GM12878 (cell line): ENCODE measurements at regions not wholly inside any gene's neighbourhood (a gene's known extent, or its start where the extent isn't known, plus 50 kb on each side); places are given as distances from the start of the nearest gene placed in this dataset.

ENCODE experiments used
- BCL11A ChIP-seq: IDR thresholded peaks from 2 replicates; pipeline ENCODE4 v1.6.1; 2011; ENCODE audit warnings: low read depth, low read length
- EGR1 ChIP-seq, 2 experiments: IDR thresholded peaks; 1 replicate in 1 of 2; 2 replicates in 1 of 2; pipeline ENCODE4 v1.6.1; 2011 to 2012; ENCODE audit warnings: low read depth in 2 of 2, low read length in 2 of 2, borderline replicate concordance in 1 of 2, mild to moderate bottlenecking in 1 of 2, moderate library complexity in 1 of 2
- HDAC6 ChIP-seq: fragments of 200-600 bp; sonication (generic); IDR thresholded peaks from one replicate; pipeline ENCODE4 v1.8.0; 2017; ENCODE audit warnings: antibody characterized with exemption; ENCODE audit not compliant: unreplicated experiment
- LARP7 ChIP-seq: fragments of 450-650 bp; IDR thresholded peaks from 2 replicates; pipeline ENCODE4 v1.6.1; 2017; ENCODE audit warnings: mild to moderate bottlenecking
- MAX ChIP-seq: IDR thresholded peaks from 2 replicates; pipeline ENCODE4 v1.6.1; 2012; ENCODE audit warnings: low read depth, low read length, improper control_type of control experiment
- MYC ChIP-seq: IDR thresholded peaks from 2 replicates; pipeline ENCODE4 v1.6.1; 2011; ENCODE audit warnings: mild to moderate bottlenecking, low read length, moderate library complexity, inconsistent platforms; ENCODE audit not compliant: insufficient read depth, insufficient replicate concordance, insufficient read length, severe bottlenecking
- NR2C2 ChIP-seq: IDR thresholded peaks from 2 replicates; pipeline ENCODE4 v1.6.1; 2011; ENCODE audit warnings: borderline replicate concordance, low read depth; ENCODE audit not compliant: control insufficient read depth, insufficient read length
- POLR2A ChIP-seq: IDR thresholded peaks from 2 replicates; pipeline ENCODE4 v1.6.1; 2011; ENCODE audit warnings: low read depth, mild to moderate bottlenecking, low read length
- SPI1 ChIP-seq: IDR thresholded peaks from 2 replicates; pipeline ENCODE4 v1.6.1; 2011; ENCODE audit warnings: low read depth, mild to moderate bottlenecking, low read length, moderate library complexity, borderline replicate concordance; ENCODE audit not compliant: insufficient read depth
- ZNF274 ChIP-seq: IDR thresholded peaks from one replicate; pipeline ENCODE4 v1.8.0; 2011; ENCODE audit not compliant: insufficient read length, insufficient read depth
- TF ChIP-seq, protein P1 (sequence below), 3 experiments: IDR thresholded peaks in 2 of 3; conservative IDR thresholded peaks in 1 of 3; 2 replicates each; pipeline ENCODE4 v1.5.1; 2011; ENCODE audit warnings: low read depth in 3 of 3, low read length in 3 of 3, mild to moderate bottlenecking in 3 of 3, control low read depth in 2 of 3, moderate library complexity in 2 of 3, inconsistent platforms in 1 of 3, mixed read lengths in 1 of 3; ENCODE audit not compliant: control insufficient read depth in 2 of 3, insufficient read depth in 1 of 3; ENCODE audit errors: extremely low read depth in 1 of 3

DNA sequence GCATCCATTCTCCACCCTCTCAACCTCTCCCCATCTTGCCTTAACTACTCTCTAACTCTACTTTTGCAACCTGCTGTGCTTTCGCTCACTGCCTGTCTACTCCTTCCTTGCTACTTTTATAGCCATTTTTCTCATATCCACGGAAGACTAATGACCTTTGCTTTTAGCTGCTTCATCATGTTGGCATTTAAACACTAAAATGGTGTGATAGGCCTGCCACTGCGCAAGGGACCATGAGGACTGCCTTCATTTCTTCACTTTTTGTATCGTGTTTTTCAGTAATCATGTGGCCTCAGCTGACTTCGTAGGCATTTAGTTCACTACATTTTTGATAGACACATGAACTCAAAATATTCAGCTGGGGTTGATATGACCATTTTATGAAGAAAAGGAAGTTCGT lies 252.1 kb downstream of the BCAT1 start:
- TF ChIP-seq NR2C2 (no peak), MYC (no peak), LARP7 (no peak), SPI1 (no peak), ZNF274 (no peak), POLR2A (no peak), MAX (no peak), EGR1 (IDR thresholded peaks at IDR 0.05; ENCODE audit: borderline replicate concordance in 1 of 2, low read depth in 2 of 2, low read length in 2 of 2) (no peak), HDAC6 (no peak), BCL11A (no peak)
- TF ChIP-seq, protein P1, sequence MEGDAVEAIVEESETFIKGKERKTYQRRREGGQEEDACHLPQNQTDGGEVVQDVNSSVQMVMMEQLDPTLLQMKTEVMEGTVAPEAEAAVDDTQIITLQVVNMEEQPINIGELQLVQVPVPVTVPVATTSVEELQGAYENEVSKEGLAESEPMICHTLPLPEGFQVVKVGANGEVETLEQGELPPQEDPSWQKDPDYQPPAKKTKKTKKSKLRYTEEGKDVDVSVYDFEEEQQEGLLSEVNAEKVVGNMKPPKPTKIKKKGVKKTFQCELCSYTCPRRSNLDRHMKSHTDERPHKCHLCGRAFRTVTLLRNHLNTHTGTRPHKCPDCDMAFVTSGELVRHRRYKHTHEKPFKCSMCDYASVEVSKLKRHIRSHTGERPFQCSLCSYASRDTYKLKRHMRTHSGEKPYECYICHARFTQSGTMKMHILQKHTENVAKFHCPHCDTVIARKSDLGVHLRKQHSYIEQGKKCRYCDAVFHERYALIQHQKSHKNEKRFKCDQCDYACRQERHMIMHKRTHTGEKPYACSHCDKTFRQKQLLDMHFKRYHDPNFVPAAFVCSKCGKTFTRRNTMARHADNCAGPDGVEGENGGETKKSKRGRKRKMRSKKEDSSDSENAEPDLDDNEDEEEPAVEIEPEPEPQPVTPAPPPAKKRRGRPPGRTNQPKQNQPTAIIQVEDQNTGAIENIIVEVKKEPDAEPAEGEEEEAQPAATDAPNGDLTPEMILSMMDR (IDR thresholded peaks at IDR 0.05 in 2 of 3, conservative IDR thresholded peaks at IDR 0.05 in 1 of 3; ENCODE audit: control insufficient read depth in 2 of 3, extremely low read depth in 1 of 3, insufficient read depth in 1 of 3, low read depth in 3 of 3, low read length in 3 of 3), result no peak
